Stimulated activated CD4-positive, alpha-beta T cell treated with anti-CD3 and anti-CD28 coated beads, Interleukin-1b, Interleukin-23, amount 100 ng/mL, for 48 hours (primary cell): ENCODE measurements at regions not wholly inside any gene's neighbourhood (a gene's known extent, or its start where the extent isn't known, plus 50 kb on each side); places are given as distances from the start of the nearest gene placed in this dataset.

Experiments used
- DNase-seq: peaks from one replicate; pipeline ENCODE4 v3.0.0-alpha.2; 2020

GRCh38 chr4:14064984-14065383, 437.5 kb upstream of the BOD1L1 start:
- no peak for DNase-seq

- DNase-seq: no peak
These were observed 437.9 kb upstream of the BOD1L1 start for GRCh38 chr4:14065406-14065805.

DNA sequence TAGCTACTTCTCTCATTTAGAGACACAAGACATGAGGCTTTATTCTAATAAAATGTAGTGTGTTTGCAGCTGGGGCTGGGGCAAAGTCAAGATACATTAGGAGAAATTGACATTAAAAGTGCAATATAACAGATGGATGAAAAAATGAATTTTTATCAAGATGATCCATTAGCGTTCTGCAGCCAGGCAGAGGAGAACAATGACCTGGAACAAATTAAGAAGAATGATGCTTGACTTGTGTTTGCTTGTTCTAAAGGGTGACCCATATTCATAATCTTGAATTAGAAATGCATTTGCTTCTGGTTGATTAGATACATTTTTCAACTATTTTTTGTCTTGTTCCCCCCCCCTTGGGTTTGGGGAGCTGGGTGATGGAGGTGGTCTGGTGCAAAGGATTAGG, 439.5 kb upstream of the BOD1L1 start:
- DNase-seq: no peak

- DNase-seq: no peak
These were observed 442.4 kb upstream of the BOD1L1 start for GRCh38 chr4:14069886-14070285.

DNA sequence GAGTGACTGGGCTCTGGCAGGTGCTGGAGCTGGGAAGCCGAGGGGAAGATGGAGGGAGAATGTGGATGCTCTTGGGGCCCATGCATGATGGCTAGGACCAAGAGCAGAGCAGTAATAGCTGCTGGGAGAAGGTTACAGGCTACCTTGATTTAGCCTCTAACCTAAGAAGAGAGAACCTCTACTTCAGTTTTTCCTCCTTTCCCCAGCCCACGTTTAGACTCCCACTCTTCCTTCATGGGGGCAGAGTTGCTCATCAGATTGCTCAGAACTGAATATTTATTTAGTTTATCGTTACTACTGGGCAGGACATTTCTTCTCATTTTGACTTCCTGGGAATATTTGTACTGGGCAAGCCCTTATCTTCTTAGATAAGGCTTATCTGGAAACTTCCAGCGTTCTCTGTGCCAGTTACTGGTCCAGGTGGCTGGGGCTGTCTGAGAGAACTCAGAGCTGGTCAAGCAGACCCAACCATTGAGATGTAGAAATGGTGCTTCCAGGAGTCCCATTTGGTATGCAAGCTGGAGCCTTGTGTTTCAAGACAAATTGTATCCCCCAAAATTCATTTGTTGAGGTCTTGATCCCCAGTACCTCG, 442.9 kb upstream of the BOD1L1 start:
- DNase-seq: no peak

- DNase-seq: no peak
These were observed 445.0 kb upstream of the BOD1L1 start for GRCh38 chr4:14072506-14072905.

DNA sequence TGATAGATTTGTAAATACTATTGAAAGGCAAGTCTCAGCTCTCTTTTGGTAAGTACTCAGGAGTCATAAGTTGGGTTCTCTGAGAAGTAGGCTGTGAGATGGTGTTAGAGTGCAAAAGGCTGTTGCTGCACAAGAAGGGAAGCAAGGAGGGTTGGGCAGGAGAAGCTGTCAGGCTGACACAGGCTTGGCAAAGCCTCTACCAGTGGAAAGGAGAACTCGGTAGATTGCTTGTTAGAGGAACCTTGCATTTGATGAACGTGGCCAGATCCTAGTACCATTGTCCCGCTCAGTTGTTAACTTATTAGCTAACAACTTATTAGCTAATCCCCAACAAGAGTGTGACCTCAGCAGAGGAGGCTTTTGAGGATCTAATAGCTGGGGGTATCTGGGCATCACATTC, 449.3 kb upstream of the BOD1L1 start:
- no peak for DNase-seq

DNA sequence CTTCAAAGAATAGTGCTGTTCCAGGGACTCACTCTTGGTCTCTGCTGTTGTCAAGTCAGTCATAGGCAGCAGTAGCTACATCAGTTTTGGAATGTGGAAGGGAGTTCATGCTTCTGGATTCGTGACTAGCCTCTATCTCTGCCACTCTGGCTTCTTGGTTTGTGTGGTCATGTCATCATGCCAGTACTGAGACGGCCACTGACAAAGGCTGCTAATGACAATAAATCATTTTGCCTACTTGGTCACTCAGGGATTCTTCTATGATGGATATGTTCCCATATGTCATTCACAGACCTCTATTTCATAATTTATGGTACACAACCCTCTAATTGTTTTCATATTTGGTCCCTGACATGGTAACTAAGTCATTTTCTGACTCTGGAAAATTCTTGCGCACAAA, 450.8 kb upstream of the BOD1L1 start:
- no peak for DNase-seq

DNA sequence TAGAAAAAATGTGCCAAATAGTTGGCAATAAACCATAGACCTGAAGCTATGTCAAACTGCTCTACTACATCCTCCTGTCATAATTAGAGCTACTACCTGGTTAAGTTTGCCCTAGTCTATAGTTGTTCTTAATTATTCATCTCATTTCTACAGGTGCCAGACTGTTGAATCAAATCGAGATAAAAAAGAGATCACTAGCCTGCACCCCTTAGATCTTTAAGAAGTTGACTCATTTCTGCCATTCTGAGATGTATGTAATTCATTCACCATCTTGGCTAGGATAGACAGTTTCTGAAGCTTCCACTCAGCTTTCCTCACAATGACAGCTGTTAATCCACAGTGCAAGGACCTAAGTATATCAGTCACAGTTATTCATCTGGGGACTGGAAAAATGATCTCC, 452.1 kb upstream of the BOD1L1 start:
- no peak for DNase-seq

- DNase-seq: no peak
These were observed 455.6 kb upstream of the BOD1L1 start for GRCh38 chr4:14083150-14083549.

DNA sequence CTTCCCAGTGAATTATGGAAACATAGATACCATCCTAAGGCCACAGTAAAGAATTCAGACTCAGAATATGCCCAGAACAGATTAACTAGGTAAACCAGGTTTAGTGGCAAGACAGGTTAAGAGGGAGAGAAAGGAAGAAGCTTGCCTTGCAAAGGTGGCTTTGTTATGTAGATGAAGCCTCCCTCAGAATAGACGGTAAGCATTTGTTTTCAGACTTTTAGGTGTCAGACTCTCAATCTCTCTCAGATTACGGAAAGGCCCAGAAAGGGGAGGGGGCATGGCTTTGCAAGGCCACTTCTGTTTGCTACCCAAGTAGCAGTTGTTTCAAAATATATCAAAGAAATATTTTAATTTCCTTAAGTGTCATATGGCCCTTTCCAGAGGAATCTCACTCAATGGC, 457.1 kb upstream of the BOD1L1 start:
- no peak for DNase-seq

DNA sequence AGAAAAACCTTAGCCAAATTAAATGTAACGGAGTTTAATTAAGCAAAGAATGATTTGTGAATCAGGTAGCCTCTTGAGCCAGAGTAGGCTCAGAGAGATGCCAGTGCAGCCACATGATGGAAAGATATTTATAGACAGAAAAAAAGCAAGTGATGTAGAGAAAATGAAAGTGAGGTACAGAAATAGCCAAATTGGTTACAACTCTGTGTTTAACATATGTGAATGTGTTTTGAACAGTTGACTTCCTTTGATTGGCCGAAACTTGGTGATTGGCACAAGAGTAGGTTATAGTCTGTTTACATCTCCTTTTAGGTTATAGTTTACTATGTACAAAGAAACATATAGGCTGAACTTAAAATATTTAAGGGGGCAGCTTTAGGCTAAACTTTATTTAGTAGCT, 459.9 kb upstream of the BOD1L1 start:
- no peak for DNase-seq

DNA sequence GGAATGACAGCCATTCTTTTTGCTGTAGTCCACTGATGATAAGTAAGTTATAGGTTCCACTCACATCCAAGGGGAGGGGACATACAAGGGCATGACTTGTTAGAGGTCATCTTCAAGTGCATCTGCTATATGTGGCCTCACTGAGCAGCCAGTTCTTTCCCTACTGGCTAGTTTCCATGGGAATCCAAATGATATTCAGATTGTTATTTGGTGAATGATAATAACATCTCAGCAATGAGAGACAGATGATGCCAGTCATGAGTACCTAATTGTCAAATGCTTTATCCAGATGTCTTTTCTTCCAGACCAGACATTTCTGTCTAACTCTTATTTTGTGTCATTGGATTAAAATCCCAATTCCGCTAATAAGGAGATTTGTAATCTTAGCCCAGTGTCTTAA, 460.4 kb upstream of the BOD1L1 start:
- DNase-seq: no peak

- no peak for DNase-seq
These were observed 464.0 kb upstream of the BOD1L1 start for GRCh38 chr4:14091531-14091930.

DNA sequence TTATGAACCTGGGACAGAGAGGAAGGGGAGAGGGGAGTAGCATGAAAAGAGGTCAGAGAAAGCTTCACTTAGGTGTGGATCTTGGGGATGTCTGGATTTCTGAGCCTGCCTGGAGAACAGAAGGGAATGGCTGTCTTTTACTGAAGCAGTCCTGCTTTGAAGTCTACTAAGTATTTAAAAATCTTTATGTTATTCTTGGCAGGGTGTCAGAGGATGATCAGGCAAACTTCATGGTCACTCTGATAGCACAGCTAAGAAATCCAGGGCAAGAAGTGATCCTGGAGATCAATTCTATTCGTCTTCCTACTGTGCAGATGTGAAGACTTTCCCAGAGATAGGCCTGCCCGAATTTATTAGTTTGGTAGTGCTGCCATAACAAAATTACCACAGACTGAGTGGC, 464.4 kb upstream of the BOD1L1 start:
- no peak for DNase-seq

DNA sequence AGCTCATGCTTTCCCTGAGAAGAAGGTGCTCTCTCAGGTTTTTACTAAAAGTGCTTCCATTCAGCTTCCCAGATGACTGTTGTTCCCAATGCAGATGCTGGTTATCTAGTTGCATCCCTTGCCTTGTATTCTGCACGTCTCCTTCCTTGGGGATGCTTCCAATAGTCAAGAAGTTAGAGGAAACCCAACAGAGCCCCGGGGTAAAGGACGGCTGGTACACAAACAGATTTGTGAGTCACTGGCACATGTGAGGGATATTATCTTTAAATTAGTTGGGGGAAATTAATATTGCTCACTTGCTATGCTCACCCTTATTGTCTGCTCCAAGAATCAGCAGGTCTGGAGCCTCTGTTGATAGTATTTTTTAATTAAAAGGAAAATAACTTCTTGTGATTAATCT, 465.2 kb upstream of the BOD1L1 start:
- no peak for DNase-seq

- no peak for DNase-seq
These were observed 468.3 kb upstream of the BOD1L1 start for GRCh38 chr4:14095831-14096230.

GRCh38 chr4:14096396-14096965, 469.0 kb upstream of the BOD1L1 start:
- no peak for DNase-seq

DNA sequence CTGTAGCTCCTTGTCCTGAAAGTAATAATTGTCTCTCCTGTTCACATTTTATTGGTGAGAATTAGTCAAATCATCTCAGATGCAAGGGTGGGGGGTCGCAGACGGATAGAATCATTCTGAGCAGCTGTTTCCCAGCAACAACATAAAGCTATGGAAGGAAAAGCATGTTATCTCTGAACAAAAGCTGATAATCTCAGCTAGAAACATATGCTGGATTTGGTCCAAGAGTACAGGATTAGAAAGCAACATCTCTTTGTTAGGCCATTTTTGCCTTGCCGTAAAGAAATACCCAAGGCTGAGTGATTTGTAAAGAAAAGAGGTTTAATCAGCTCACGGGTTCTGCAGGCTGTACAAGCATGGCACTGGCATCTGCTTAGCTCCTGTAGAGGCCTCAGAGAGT, 472.8 kb upstream of the BOD1L1 start:
- no peak for DNase-seq

DNA sequence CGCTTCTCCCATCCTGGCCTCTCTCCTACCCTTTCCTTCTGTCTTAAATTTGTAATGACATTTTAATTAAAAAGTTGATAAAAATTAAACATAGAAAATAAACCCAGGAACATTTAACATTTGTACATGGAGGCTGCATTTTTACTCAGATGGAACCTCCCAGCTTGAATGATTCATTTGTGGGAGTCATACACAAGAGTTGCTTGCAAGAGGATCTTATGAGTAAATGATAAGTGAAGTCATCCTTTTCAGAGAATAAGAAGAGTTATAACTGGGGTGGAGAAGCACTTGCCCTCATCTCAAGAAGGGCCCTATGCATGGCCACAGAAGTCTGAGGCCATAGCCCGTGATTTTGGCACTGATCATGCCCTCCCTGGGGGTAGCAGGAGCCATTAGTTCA, 482.9 kb upstream of the BOD1L1 start:
- no peak for DNase-seq

GRCh38 chr4:14111730-14112181, 484.2 kb upstream of the BOD1L1 start:
- no peak for DNase-seq

DNA sequence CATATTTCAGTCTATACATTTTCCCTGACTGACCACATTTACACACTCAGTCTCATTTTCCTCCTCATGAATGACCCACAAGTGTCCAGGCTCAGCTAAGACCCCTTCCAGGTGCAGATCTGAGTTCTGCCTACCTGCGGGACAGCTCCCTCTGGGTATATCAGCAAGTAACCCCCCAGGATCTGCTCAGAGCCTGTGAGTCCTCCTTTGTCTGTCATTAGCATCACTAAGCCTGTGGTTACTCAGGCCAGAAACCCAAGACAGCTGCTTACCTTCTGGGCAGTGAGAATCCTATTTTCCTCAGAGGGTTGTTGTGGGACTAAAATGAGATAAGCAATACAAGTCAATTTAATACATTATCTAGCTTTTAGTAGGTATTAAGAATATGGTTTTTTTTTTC, 487.6 kb upstream of the BOD1L1 start:
- no peak for DNase-seq

DNA sequence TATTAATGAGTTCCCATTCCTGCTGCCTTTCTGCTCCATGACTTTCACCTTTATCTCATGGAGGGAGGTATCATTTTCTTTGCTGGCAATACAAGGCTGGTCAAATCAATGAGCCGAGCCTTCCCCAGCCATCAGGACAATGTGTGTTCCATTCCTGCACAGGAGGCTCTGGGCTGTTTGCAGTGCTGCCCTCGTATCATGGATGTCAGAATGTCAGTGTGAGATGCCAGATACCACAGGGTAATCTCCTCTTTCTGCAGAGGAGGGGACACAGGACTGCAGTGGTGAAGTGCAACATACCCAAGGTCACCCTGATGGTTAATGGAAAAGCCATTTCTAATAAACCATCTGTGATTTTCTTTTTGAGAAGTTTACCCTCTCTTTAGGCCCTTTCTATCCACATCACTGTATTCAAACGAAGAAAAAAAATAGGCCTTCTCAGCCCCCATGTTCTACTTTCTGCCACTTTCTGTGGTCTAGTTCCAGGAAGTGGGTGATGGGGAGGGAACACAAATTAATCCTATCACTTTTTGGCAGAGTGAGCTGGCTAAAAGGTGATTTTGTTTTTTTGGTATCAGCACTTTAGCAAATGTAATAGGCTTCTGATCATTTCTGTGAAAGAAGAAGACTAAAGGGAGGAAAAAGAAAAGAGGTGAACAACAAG, 490.2 kb upstream of the BOD1L1 start:
- no peak for DNase-seq

DNA sequence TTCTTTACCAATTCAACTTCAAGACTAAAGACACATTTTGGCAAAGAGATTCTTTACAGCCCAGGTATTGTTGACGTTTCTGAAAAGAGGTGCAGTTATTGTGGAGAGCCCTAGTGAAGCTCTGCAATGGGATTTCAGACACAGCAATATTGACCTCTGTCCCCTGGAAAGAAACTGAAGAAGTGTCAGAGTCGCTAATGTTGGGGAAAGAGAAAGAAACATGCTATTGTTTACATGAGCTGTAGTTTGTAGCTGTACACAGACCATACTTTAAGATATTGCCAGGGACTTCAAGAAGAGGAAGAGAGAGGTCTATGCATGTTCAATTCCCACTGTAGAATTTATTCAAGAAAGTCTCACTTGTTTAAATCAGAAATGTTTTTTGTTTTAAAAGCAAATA, 497.3 kb upstream of the BOD1L1 start:
- no peak for DNase-seq
